ENCODE measurements at regions not wholly inside any gene's neighbourhood (a gene's known extent, or its start where the extent isn't known, plus 50 kb on each side); places are given as distances from the start of the nearest gene placed in this dataset.
"Not testable (repeated sequence)": the region's sequence is repeated elsewhere in the genome, so short reads cannot be mapped to it uniquely, and the experiment has no call there.

- DNase-seq = no peak
Measured at GRCh38 chr13:99733346-99733745, 232.1 kb downstream of the TM9SF2 start.

GRCh38 chr13:99731747-99732146 lies 230.5 kb downstream of the TM9SF2 start:
- no peak for DNase-seq

- no peak for DNase-seq
Measured at GRCh38 chr13:99730403-99730802, 229.1 kb downstream of the TM9SF2 start.

GRCh38 chr13:99729745-99730144 lies 228.5 kb downstream of the TM9SF2 start:
- no peak for DNase-seq

GRCh38 chr13:99727651-99728050 lies 226.4 kb downstream of the TM9SF2 start:
- not testable (repeated sequence) for DNase-seq

GRCh38 chr13:99726282-99726894 lies 225.1 kb downstream of the TM9SF2 start:
- no peak for DNase-seq

GRCh38 chr13:99725644-99726043 lies 224.4 kb downstream of the TM9SF2 start:
- no peak for DNase-seq

- no peak for DNase-seq
Measured at GRCh38 chr13:99724633-99725517, 223.6 kb downstream of the TM9SF2 start.

GRCh38 chr13:99723878-99724277 lies 222.6 kb downstream of the TM9SF2 start:
- DNase-seq = no peak

GRCh38 chr13:99722931-99723330 lies 221.7 kb downstream of the TM9SF2 start:
- DNase-seq = no peak

GRCh38 chr13:99722338-99722818 lies 221.1 kb downstream of the TM9SF2 start:
- DNase-seq = no peak

- DNase-seq = no peak
Measured at GRCh38 chr13:99721606-99722337, 220.5 kb downstream of the TM9SF2 start.

GRCh38 chr13:99717959-99718674 lies 216.8 kb downstream of the TM9SF2 start:
- no peak for DNase-seq

GRCh38 chr13:99709134-99709533 lies 207.9 kb downstream of the TM9SF2 start:
- no peak for DNase-seq

GRCh38 chr13:99704390-99704789 lies 203.1 kb downstream of the TM9SF2 start:
- no peak for DNase-seq

- DNase-seq = no peak
Measured at GRCh38 chr13:99703908-99704307, 202.6 kb downstream of the TM9SF2 start.

- no peak for DNase-seq
Measured at GRCh38 chr13:99702687-99703319, 201.5 kb downstream of the TM9SF2 start.

- DNase-seq = no peak
Measured at GRCh38 chr13:99700468-99700867, 199.2 kb downstream of the TM9SF2 start.

GRCh38 chr13:99698816-99699099 lies 197.5 kb downstream of the TM9SF2 start:
- DNase-seq = no peak

GRCh38 chr13:99698010-99698815 lies 196.9 kb downstream of the TM9SF2 start:
- DNase-seq = no peak

- no peak for DNase-seq
Measured at GRCh38 chr13:99695857-99696256, 194.6 kb downstream of the TM9SF2 start.

Measured in activated naive CD4-positive, alpha-beta T cell (primary cell).